Fibroblast of lung (primary cell): ENCODE measurements at regions not wholly inside any gene's neighbourhood (a gene's known extent, or its start where the extent isn't known, plus 50 kb on each side); places are given as distances from the start of the nearest gene placed in this dataset.

Experiments used
- CTCF ChIP-seq, 2 donors: IDR thresholded peaks in 1 of 2; conservative IDR thresholded peaks in 1 of 2; 1 replicate in 1 of 2; 2 replicates in 1 of 2; pipeline ENCODE4 v1.5.1; 2011 to 2012; ENCODE audit warnings: low read length in 2 of 2, control low read depth in 1 of 2, inconsistent platforms in 1 of 2, low read depth in 1 of 2, mild to moderate bottlenecking in 1 of 2
- EZH2 ChIP-seq: IDR thresholded peaks from 2 replicates; pipeline ENCODE4 v1.5.1; 2012; ENCODE audit warnings: low read length, control low read depth, mild to moderate bottlenecking; ENCODE audit errors: missing control alignments

- TF ChIP-seq CTCF (conservative IDR thresholded peaks at IDR 0.05 in 1 of 2, IDR thresholded peaks at IDR 0.05 in 1 of 2; ENCODE audit: low read depth in 1 of 2, low read length in 2 of 2) = no peak
- TF ChIP-seq EZH2 = no peak
Measured at GRCh38 chr9:61665829-61666228, 476.0 kb downstream of the SPATA31A7 start.
